ENCODE measurements at regions not wholly inside any gene's neighbourhood (a gene's known extent, or its start where the extent isn't known, plus 50 kb on each side); places are given as distances from the start of the nearest gene placed in this dataset.

GRCh38 chr1:87665151-87665550, 336.5 kb downstream of the LMO4 start:
- TF ChIP-seq EZH2 (IDR thresholded peaks at IDR 0.05; ENCODE audit: low read length, missing control alignments) (no peak), CTCF (conservative IDR thresholded peaks at IDR 0.05 in 1 of 2, IDR thresholded peaks at IDR 0.05 in 1 of 2; ENCODE audit: low read depth in 1 of 2, low read length in 2 of 2) (no peak)

Measured in fibroblast of lung (primary cell).